GM06990 (cell line): ENCODE measurements at regions not wholly inside any gene's neighbourhood (a gene's known extent, or its start where the extent isn't known, plus 50 kb on each side); places are given as distances from the start of the nearest gene placed in this dataset.
"Not testable (repeated sequence)": the region's sequence is repeated elsewhere in the genome, so short reads cannot be mapped to it uniquely, and the experiment has no call there.

Experiments used
- DNase-seq: peaks from one replicate; pipeline ENCODE4 v3.0.0-alpha.2; 2011; ENCODE audit not compliant: insufficient read length; ENCODE audit errors: extremely low read depth
- H3K27me3 ChIP-seq: replicated peaks from 2 replicates; pipeline ENCODE4 v1.6.0; 2011; ENCODE audit warnings: low read length; ENCODE audit not compliant: control insufficient read depth, insufficient read depth
- H3K36me3 ChIP-seq: 2 replicates; pipeline ENCODE4 v1.5.1; 2011; ENCODE audit warnings: low read length; ENCODE audit not compliant: control insufficient read depth, insufficient read depth
- H3K4me3 ChIP-seq: replicated peaks from 2 replicates; pipeline ENCODE4 v1.5.1; 2011; ENCODE audit warnings: low read depth, mild to moderate bottlenecking, control low read depth, low read length
- CTCF ChIP-seq: IDR thresholded peaks from 2 replicates; pipeline ENCODE4 v1.5.1; 2011; ENCODE audit warnings: low read length, control low read depth, mild to moderate bottlenecking, inconsistent platforms; ENCODE audit not compliant: insufficient read depth, poor library complexity, severe bottlenecking

- Histone ChIP-seq H3K4me3 (no peak overlapping the region), H3K27me3 (no peaks in the 10 kb centered on the region), H3K36me3 (no peaks in the 10 kb centered on the region)
- no peak for DNase-seq
- TF ChIP-seq CTCF = no peak
These were observed 150.6 kb upstream of the HMGA2 start for GRCh38 chr12:65673732-65674131.

DNA sequence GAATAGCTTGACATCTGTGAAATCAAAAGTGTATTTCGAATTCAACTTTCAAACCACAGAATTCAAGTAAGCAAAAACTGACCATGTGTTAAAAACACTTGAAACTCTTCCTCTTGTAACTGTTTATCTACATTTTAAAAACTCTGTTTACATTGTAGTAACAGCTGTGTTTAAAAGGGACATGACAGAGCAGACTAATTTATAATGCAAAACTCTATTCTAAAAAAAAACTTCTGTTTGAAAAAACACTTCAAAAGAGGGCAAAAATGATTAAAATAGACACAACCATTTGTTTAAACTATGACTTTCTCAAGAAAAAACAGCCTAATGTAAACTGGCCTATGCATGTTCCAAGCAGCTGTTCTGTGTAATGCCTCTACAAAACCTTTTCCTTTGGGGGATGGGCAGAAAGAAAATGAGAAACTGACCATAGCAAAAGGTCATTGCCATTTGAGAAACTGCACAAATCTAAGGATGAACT lies 149.1 kb upstream of the HMGA2 start:
- Histone ChIP-seq H3K4me3 (no peak overlapping the region), H3K27me3 (no peaks in the 10 kb centered on the region), H3K36me3 (no peaks in the 10 kb centered on the region)
- no peak for DNase-seq
- no peak for TF ChIP-seq CTCF

GRCh38 chr12:65678172-65678571 lies 146.1 kb upstream of the HMGA2 start:
- H3K27me3 ChIP-seq, DNase-seq, H3K36me3 ChIP-seq, H3K4me3 ChIP-seq: not testable (repeated sequence)

GRCh38 chr12:65681226-65681625 lies 143.1 kb upstream of the HMGA2 start:
- H3K4me3 ChIP-seq = no peak overlapping the region
- no peak for DNase-seq
- no peaks in the 10 kb centered on the region for H3K27me3 ChIP-seq
- TF ChIP-seq CTCF = no peak
- no peaks in the 10 kb centered on the region for H3K36me3 ChIP-seq

DNA sequence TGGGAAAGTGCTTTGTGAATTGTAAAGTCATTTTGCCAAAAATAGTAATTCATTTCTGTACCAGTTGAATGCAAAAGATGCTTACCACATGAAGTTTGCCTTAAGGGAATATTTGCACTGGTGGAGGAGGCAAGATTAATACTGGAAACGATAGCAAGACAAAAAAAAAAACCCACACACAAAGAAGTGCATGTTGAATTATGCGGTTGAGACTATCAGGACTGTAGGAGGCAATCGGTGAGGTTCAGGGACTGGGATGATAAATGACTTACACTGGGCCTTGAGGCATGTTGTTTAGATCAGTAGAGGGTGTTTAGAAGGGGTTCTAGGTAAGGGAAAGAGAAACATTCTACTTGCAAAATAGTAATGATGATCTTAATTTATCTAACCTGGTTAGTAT lies 142.2 kb upstream of the HMGA2 start:
- no peak for TF ChIP-seq CTCF
- no peak overlapping the region for H3K4me3 ChIP-seq
- no peaks in the 10 kb centered on the region for H3K27me3 ChIP-seq
- no peaks in the 10 kb centered on the region for H3K36me3 ChIP-seq
- no peak for DNase-seq

GRCh38 chr12:65684906-65685305 lies 139.4 kb upstream of the HMGA2 start:
- no peak for TF ChIP-seq CTCF
- DNase-seq = no peak
- Histone ChIP-seq H3K27me3 (no peaks in the 10 kb centered on the region), H3K36me3 (no peaks in the 10 kb centered on the region), H3K4me3 (no peak overlapping the region)
